Fibroblast of mammary gland (primary cell): ENCODE measurements at regions not wholly inside any gene's neighbourhood (a gene's known extent, or its start where the extent isn't known, plus 50 kb on each side); places are given as distances from the start of the nearest gene placed in this dataset.

Source experiments
- DNase-seq: peaks from one replicate; pipeline ENCODE4 v3.0.0-alpha.2; 2010; ENCODE audit warnings: low read depth
- H3K4me3 ChIP-seq: 2 replicates; pipeline ENCODE4 v1.5.1; 2011; ENCODE audit warnings: low read depth, mild to moderate bottlenecking, low read length, moderate library complexity; ENCODE audit not compliant: control insufficient read depth
- TF ChIP-seq, protein P1 (sequence below): conservative IDR thresholded peaks from 2 replicates; pipeline ENCODE4 v1.5.1; 2011; ENCODE audit warnings: low read depth, low read length, inconsistent platforms; ENCODE audit not compliant: control insufficient read depth, insufficient read depth

DNA sequence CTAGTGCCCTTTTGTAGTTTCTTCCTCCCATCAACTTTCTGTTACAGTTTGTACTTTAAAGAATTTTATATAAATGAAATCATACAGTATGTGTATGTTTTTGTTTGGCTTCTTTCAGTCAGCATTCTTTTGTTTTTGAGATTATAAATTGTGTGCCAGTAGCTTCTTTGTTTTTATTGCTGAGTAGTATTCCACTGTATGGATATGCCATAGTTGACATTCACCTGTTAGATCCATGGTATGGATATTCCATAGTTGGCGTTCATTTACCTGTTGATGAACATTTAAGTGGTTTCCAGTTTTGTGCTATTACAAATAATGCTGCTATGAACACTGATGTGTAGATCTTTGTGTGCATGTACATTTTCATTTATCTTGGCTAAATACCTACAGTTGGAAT, 70.8 kb upstream of the SYPL1 start:
- no peak overlapping the region for H3K4me3 ChIP-seq
- DNase-seq: no peak
- TF ChIP-seq, protein P1, sequence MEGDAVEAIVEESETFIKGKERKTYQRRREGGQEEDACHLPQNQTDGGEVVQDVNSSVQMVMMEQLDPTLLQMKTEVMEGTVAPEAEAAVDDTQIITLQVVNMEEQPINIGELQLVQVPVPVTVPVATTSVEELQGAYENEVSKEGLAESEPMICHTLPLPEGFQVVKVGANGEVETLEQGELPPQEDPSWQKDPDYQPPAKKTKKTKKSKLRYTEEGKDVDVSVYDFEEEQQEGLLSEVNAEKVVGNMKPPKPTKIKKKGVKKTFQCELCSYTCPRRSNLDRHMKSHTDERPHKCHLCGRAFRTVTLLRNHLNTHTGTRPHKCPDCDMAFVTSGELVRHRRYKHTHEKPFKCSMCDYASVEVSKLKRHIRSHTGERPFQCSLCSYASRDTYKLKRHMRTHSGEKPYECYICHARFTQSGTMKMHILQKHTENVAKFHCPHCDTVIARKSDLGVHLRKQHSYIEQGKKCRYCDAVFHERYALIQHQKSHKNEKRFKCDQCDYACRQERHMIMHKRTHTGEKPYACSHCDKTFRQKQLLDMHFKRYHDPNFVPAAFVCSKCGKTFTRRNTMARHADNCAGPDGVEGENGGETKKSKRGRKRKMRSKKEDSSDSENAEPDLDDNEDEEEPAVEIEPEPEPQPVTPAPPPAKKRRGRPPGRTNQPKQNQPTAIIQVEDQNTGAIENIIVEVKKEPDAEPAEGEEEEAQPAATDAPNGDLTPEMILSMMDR: no peak

DNA sequence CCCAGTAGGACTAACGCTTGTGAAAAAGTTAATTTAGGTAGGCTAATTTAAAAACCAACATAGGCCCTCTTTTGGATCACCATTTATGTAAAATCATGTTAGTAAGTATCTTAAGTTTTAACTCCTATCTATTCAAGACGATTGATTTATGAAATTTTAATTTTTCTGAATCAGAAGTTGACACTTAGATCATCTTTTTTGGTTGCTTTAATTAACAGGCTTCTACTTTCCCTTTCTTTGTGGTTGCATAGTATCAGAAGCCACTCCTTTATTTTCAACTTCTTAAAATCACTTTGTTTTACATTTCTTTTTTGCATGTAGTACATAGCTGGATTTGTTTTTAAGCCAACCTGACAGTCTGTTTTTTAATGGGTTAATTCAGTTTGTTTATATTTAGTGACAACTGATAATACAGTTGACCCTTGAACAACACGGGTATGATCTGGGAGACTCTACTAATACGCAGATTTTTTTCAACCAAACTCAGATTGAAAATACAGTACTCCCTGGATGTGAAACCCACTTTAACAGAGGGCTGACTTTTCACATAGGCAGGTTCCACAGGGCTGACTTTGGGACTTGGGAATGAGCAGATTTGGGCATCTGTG, 69.7 kb upstream of the SYPL1 start:
- TF ChIP-seq, protein P1: no peak
- no peak for DNase-seq
- no peak overlapping the region for H3K4me3 ChIP-seq

DNA sequence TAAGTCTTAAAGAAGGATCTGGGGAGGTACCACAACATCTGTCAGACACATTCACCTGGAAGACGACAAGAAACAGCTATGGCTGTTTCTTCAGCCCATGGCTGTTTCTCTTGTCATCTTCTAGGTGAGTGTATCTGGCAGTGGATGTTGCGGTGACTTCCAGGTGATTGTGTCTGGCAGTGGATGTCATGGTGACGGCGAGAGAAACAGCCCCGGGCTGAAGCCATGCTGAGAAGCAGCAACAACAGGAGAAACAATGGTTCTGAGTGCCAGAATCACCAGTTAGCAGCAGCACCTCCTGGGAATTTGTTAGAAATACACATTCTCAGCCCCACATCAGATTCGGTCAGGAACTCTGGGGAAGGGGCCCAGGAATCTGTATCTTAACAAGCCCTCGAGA, 68.6 kb upstream of the SYPL1 start:
- DNase-seq: no peak
- no peak overlapping the region for H3K4me3 ChIP-seq
- TF ChIP-seq, protein P1: no peak

DNA sequence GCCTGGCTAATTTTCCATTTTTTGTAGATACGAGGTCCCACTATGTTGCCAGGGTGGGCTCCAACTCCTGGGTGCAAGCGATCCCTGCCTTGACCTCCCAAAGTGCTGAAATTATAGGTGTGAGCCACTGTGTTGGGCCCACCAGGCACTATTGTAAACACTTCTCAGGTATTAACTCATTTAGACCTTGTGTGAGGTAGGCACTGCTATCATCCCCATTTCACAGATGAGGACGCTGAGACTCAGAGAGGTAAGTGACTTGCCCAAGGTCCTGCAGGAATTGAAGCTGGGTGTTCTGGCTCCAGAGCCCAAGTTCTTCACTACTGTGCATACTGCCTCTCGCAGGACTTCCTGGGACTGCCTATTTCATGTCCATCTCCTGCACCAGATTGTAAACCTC, 67.1 kb upstream of the SYPL1 start:
- TF ChIP-seq, protein P1: no peak
- H3K4me3 ChIP-seq: no peak overlapping the region
- DNase-seq: no peak

DNA sequence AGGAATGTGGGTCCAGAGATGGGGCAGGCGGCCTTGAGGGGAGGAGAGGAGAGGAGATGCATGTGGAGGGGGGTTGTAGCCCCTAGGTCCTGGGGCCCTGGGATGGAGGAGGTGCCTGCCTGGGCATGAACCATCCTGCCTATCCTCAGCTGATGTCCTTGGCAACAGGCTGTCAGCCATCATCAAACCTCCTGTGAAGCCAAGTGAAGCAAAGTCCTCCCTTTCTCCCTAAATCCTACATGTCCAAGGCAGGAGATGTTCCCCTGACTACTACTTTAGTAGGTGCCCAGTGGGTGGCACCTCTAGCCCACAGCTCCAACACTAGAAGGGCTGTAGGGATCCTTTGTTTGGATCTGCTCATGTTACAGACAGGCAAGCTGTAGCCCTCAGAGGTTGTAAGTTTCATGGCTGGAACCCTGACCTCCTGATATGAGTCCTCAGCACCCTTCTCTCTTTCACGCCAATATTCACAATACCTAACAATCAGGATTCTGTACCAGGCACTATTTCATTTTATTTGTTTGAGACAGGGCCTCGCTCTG, 66.6 kb upstream of the SYPL1 start:
- DNase-seq: peak; percentile 67
- no peak overlapping the region for H3K4me3 ChIP-seq
- TF ChIP-seq, protein P1: peak; percentile 47

DNA sequence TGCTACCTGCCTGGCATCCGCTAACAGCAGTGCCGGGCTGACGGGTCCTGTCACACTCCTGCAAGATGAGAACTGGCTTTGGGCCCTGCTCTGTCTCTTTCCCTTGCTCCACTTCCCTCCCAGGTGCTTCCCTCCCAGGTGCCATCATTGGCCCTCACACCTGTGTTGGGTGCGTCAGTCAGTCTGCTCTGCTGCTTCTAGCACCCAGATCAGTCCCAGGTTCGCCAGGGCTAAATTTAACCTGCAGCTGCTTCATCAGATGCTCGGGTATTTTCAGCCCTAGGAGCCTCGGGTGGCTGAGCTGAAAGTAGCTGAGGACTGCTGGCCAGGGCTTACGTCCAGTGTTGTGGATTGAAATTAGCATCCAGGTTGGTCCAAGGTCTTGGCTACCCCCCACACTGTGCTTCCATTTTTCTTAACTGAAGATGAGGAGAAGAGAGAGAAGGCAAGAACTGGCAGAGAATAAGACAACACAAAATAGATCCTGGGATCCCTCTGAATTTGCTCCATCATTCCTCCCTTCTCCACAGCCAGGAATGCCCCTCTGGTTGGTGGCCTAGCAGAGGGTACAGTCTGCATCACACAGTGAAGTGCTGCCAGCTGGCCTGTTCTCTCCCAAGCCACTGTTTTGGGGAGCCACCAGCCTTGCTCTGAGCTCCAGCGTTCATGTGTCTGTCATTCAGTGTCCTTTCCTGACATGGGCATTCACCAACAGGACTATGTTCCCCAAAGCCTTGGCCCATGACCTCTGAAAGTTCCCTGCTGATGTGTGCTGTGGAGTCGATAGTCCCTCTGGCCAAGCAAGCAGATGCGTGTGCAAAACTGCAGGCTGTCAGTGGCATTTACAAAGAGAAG, 65.9 kb upstream of the SYPL1 start:
- DNase-seq: no peak
- TF ChIP-seq, protein P1: no peak
- no peak overlapping the region for H3K4me3 ChIP-seq
